Progenitor cell of endocrine pancreas (in vitro differentiated cells): ENCODE measurements at regions not wholly inside any gene's neighbourhood (a gene's known extent, or its start where the extent isn't known, plus 50 kb on each side); places are given as distances from the start of the nearest gene placed in this dataset.

ENCODE experiments used
- DNase-seq: peaks from one replicate; pipeline ENCODE4 v3.0.0; 2021; ENCODE audit warnings: low spot score; ENCODE audit not compliant: unreplicated experiment
- H3K27ac Mint-ChIP-seq: 2 replicates; pipeline ENCODE4 v1.8.0; 2021; ENCODE audit warnings: mild to moderate bottlenecking, moderate library complexity, mixed read lengths
- H3K27me3 Mint-ChIP-seq: 2 replicates; pipeline ENCODE4 v1.8.0; 2021; ENCODE audit warnings: mixed read lengths
- H3K36me3 Mint-ChIP-seq: 2 replicates; pipeline ENCODE4 v1.8.0; 2022; ENCODE audit warnings: mixed read lengths; ENCODE audit not compliant: insufficient read depth
- H3K4me1 Mint-ChIP-seq: 2 replicates; pipeline ENCODE4 v1.8.0; 2021; ENCODE audit warnings: low read depth, mixed read lengths
- H3K4me3 Mint-ChIP-seq: 2 replicates; pipeline ENCODE4 v1.8.0; 2021; ENCODE audit warnings: low read depth, mild to moderate bottlenecking, moderate library complexity, mixed read lengths
- H3K9me3 Mint-ChIP-seq: 2 replicates; pipeline ENCODE4 v1.8.0; 2021; ENCODE audit warnings: low read depth, mixed read lengths
- CTCF ChIP-seq: fragments of 200-600 bp; sonication (generic); IDR thresholded peaks from one replicate; pipeline ENCODE4 v1.5.0; 2021; ENCODE audit warnings: antibody characterized with exemption, mild to moderate bottlenecking; ENCODE audit not compliant: unreplicated experiment

- no peak overlapping the region for H3K27ac Mint-ChIP-seq
- peaks cover 3% of the 10 kb centered on the region for H3K9me3 Mint-ChIP-seq
- peaks cover 8% of the 10 kb centered on the region for H3K4me1 Mint-ChIP-seq
- DNase-seq = no peak
- TF ChIP-seq CTCF = no peak
- H3K36me3 Mint-ChIP-seq = no peaks in the 10 kb centered on the region
- H3K4me3 Mint-ChIP-seq = no peak overlapping the region
- peaks cover 38% of the 10 kb centered on the region for H3K27me3 Mint-ChIP-seq
These were observed 87.8 kb upstream of the NCOR2 start for GRCh38 chr12:124655048-124655697.

- H3K27ac Mint-ChIP-seq = no peak overlapping the region
- no peak overlapping the region for H3K4me3 Mint-ChIP-seq
- peaks cover 8% of the 10 kb centered on the region for H3K4me1 Mint-ChIP-seq
- H3K36me3 Mint-ChIP-seq = no peaks in the 10 kb centered on the region
- H3K9me3 Mint-ChIP-seq = peaks cover 5% of the 10 kb centered on the region
- DNase-seq = no peak
- peaks cover 34% of the 10 kb centered on the region for H3K27me3 Mint-ChIP-seq
- no peak for TF ChIP-seq CTCF
These were observed 87.2 kb upstream of the NCOR2 start for GRCh38 chr12:124654666-124655047.

GRCh38 chr12:124653169-124653931 is 85.9 kb upstream of the NCOR2 start:
- H3K4me3 Mint-ChIP-seq = no peak overlapping the region
- H3K27me3 Mint-ChIP-seq = peaks cover 26% of the 10 kb centered on the region
- peaks cover 8% of the 10 kb centered on the region for H3K4me1 Mint-ChIP-seq
- no peak for DNase-seq
- no peak overlapping the region for H3K27ac Mint-ChIP-seq
- TF ChIP-seq CTCF = no peak
- no peaks in the 10 kb centered on the region for H3K36me3 Mint-ChIP-seq
- peaks cover 5% of the 10 kb centered on the region for H3K9me3 Mint-ChIP-seq

- no peak for TF ChIP-seq CTCF
- Mint-ChIP-seq H3K9me3 (peaks cover 5% of the 10 kb centered on the region), H3K27ac (no peak overlapping the region), H3K4me3 (no peak overlapping the region), H3K36me3 (no peaks in the 10 kb centered on the region), H3K27me3 (peaks cover 27% of the 10 kb centered on the region), H3K4me1 (peaks cover 8% of the 10 kb centered on the region)
- DNase-seq = no peak
These were observed 85.2 kb upstream of the NCOR2 start for GRCh38 chr12:124652661-124653060.

GRCh38 chr12:124651516-124652273 is 84.3 kb upstream of the NCOR2 start:
- no peak for TF ChIP-seq CTCF
- H3K9me3 Mint-ChIP-seq = peaks cover 5% of the 10 kb centered on the region
- H3K4me1 Mint-ChIP-seq = peaks cover 8% of the 10 kb centered on the region
- H3K4me3 Mint-ChIP-seq = no peak overlapping the region
- peaks cover 25% of the 10 kb centered on the region for H3K27me3 Mint-ChIP-seq
- H3K27ac Mint-ChIP-seq = no peak overlapping the region
- DNase-seq = no peak
- no peaks in the 10 kb centered on the region for H3K36me3 Mint-ChIP-seq
